Stimulated activated CD8-positive, alpha-beta memory T cell treated with anti-CD3 and anti-CD28 coated beads, Interleukin-7, amount 100 ng/mL, for 48 hours (primary cell): ENCODE measurements at regions not wholly inside any gene's neighbourhood (a gene's known extent, or its start where the extent isn't known, plus 50 kb on each side); places are given as distances from the start of the nearest gene placed in this dataset.

Source experiments
- DNase-seq, 2 donors: peaks; one replicate each; pipeline ENCODE4 v3.0.0-alpha.2; 2020; ENCODE audit warnings: low read depth in 1 of 2; ENCODE audit errors: extremely low read depth in 1 of 2

GRCh38 chr5:133905424-133905823 is 63.0 kb downstream of the C5orf15 start:
- no peak for DNase-seq

- DNase-seq, result no peak
These were observed 63.8 kb downstream of the C5orf15 start for GRCh38 chr5:133904641-133905040.

- DNase-seq, result no peak
These were observed 65.8 kb downstream of the C5orf15 start for GRCh38 chr5:133902511-133903118.

- no peak for DNase-seq
These were observed 67.7 kb downstream of the C5orf15 start for GRCh38 chr5:133900534-133901270.

GRCh38 chr5:133899506-133899905 is 68.9 kb downstream of the C5orf15 start:
- no peak for DNase-seq

- no peak for DNase-seq
These were observed 70.0 kb downstream of the C5orf15 start for GRCh38 chr5:133898440-133898839.

GRCh38 chr5:133897431-133897830 is 71.0 kb downstream of the C5orf15 start:
- DNase-seq, result no peak

- no peak for DNase-seq
These were observed 71.6 kb downstream of the C5orf15 start for GRCh38 chr5:133896873-133897272.

- DNase-seq, result no peak
These were observed 72.2 kb downstream of the C5orf15 start for GRCh38 chr5:133895979-133896845.

- no peak for DNase-seq
These were observed 74.3 kb downstream of the C5orf15 start for GRCh38 chr5:133894143-133894542.

GRCh38 chr5:133892774-133893173 is 75.7 kb downstream of the C5orf15 start:
- DNase-seq, result no peak

- no peak for DNase-seq
These were observed 76.1 kb downstream of the C5orf15 start for GRCh38 chr5:133892306-133892705.

- DNase-seq, result no peak
These were observed 77.0 kb downstream of the C5orf15 start for GRCh38 chr5:133891390-133891789.

GRCh38 chr5:133890776-133891280 is 77.6 kb downstream of the C5orf15 start:
- no peak for DNase-seq

- DNase-seq, result no peak
These were observed 78.1 kb downstream of the C5orf15 start for GRCh38 chr5:133890314-133890713.

- DNase-seq, result no peak
These were observed 79.0 kb downstream of the C5orf15 start for GRCh38 chr5:133889271-133889905.

GRCh38 chr5:133888625-133888991 is 79.8 kb downstream of the C5orf15 start:
- DNase-seq, result no peak

GRCh38 chr5:133885566-133885965 is 82.9 kb downstream of the C5orf15 start:
- DNase-seq, result no peak

GRCh38 chr5:133884569-133885311 is 83.7 kb downstream of the C5orf15 start:
- no peak for DNase-seq

GRCh38 chr5:133883916-133884315 is 84.5 kb downstream of the C5orf15 start:
- no peak for DNase-seq
